Adipocyte (in vitro differentiated cells): ENCODE measurements at regions not wholly inside any gene's neighbourhood (a gene's known extent, or its start where the extent isn't known, plus 50 kb on each side); places are given as distances from the start of the nearest gene placed in this dataset.

ENCODE experiments used
- DNase-seq: peaks from one replicate; pipeline ENCODE4 v3.0.0-alpha.2; 2015; ENCODE audit warnings: low read depth
- H3K27me3 ChIP-seq: replicated peaks from 2 replicates; pipeline ENCODE4 v1.7.0; 2013; ENCODE audit warnings: mild to moderate bottlenecking, low read length, moderate library complexity; ENCODE audit not compliant: control insufficient read depth, insufficient read depth
- H3K36me3 ChIP-seq: 2 replicates; pipeline ENCODE4 v1.7.0; 2013; ENCODE audit warnings: low read length, mild to moderate bottlenecking, moderate library complexity; ENCODE audit not compliant: control insufficient read depth, insufficient read depth, severe bottlenecking
- H3K4me1 ChIP-seq: 2 replicates; pipeline ENCODE4 v1.7.0; 2013; ENCODE audit warnings: mild to moderate bottlenecking, low read length, moderate library complexity; ENCODE audit not compliant: control insufficient read depth, insufficient read depth
- H3K4me3 ChIP-seq: 2 replicates; pipeline ENCODE4 v1.7.0; 2013; ENCODE audit warnings: mild to moderate bottlenecking, low read length, moderate library complexity
- H3K9ac ChIP-seq: 2 replicates; pipeline ENCODE4 v1.7.0; 2013; ENCODE audit warnings: mild to moderate bottlenecking, low read length, moderate library complexity
- H3K9me3 ChIP-seq: 2 replicates; pipeline ENCODE4 v1.7.0; 2013; ENCODE audit warnings: mild to moderate bottlenecking, low read length, moderate library complexity; ENCODE audit not compliant: control insufficient read depth

DNA sequence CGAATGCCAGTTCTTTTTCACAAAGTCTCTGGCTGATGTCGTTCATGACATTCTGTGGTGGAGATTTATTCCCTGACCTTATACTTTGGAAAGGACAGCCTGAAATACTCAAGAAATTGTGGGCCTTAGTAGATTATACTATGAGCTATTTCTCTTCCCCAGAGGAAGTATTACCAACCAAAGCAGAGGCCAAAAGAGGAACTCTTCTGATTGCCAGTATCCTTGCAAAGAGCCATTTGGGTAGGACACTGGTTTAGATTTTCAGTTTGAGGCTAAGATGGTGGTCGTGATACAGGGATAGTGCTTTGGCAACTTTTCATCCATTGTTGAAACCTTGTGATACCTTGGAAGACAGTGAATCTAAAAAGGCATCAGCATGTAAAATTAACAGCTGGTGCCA, 327.3 kb downstream of the HACE1 start:
- peak overlapping the region; percentile 18 for H3K4me3 ChIP-seq
- peak overlapping the region; percentile 77 for H3K9ac ChIP-seq
- DNase-seq, result no peak
- H3K4me1 ChIP-seq, result peaks cover 64% of the 10 kb centered on the region
- no peaks in the 10 kb centered on the region for H3K36me3 ChIP-seq
- H3K27me3 ChIP-seq, result no peaks in the 10 kb centered on the region
- no peaks in the 10 kb centered on the region for H3K9me3 ChIP-seq

DNA sequence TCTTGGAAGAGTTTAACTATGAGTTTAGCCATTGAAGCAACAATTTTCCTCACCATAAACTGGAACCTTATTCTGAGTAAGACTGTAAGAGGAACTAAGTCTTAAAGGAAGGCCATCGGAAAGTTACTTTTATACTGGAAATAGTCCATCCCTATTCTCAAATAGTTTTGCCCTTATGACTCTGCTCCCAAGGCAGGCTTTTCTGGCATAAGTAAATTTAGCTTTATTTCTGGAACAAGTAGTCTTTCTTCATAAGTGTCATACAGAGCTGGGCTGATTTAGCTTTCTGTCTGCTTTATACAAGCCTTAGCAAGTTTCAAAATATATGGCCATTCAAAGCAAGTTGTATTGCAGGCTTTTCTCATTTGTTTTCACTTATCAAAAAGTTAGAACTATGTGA, 328.1 kb downstream of the HACE1 start:
- peak overlapping the region; percentile 18 for H3K4me3 ChIP-seq
- peaks cover 63% of the 10 kb centered on the region for H3K4me1 ChIP-seq
- no peaks in the 10 kb centered on the region for H3K9me3 ChIP-seq
- DNase-seq, result no peak
- no peaks in the 10 kb centered on the region for H3K36me3 ChIP-seq
- H3K27me3 ChIP-seq, result no peaks in the 10 kb centered on the region
- H3K9ac ChIP-seq, result peak overlapping the region; percentile 77

DNA sequence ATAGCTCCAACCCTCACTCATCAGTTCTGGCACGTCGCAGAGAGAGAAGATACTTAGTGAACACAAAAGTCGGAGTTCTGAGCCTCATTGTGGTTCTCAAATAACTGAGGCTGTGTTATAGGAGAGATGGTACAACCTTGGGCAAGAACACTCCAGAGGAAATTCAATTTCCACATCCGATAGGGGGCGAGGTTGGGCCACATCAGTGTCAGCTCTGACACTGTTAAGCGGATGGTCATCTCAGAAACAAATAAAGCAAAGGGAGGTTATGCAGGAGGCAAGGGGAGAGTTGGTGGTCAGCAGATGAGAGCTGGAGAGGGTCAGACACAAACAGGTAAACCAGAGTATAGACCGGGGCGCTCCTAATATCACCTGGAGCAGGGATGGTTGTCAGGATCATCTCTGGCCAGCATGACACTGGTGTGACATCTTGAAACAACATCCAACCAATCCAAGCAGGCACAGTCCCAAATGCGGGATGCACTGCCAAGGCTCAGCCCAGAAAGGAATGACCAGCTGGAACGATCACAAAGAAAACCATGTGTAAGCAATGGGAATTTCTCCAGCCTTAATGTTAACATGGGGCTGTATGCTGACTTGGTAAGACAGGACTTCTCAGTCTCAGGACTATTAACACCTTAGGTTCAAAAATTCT, 331.8 kb downstream of the HACE1 start:
- peak; percentile 44 for DNase-seq
- Histone ChIP-seq H3K9ac (peak overlapping the region; percentile 64), H3K36me3 (no peaks in the 10 kb centered on the region), H3K27me3 (no peaks in the 10 kb centered on the region), H3K4me3 (no peak overlapping the region), H3K4me1 (peaks cover 60% of the 10 kb centered on the region), H3K9me3 (no peaks in the 10 kb centered on the region)

DNA sequence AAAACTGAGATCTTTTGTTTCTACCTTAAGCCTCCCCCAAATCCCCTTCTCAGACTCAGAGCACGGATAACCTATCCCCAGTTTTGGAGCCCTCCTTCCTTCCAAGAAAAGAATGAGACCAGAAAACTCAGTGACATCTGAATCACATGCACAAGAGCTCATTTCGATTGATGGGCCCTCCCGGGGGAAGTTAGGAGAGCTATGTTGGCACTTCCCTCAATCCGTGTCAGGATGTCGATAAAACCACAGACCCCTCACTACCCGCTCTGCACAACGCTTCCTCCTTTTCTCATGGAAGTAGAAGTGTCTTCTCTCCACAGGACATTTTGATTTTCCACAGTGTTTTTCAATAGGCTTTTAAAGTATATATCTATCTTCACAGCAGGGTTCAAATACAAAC, 332.4 kb downstream of the HACE1 start:
- no peaks in the 10 kb centered on the region for H3K27me3 ChIP-seq
- H3K9me3 ChIP-seq, result no peaks in the 10 kb centered on the region
- DNase-seq, result no peak
- H3K9ac ChIP-seq, result peak overlapping the region; percentile 64
- peaks cover 55% of the 10 kb centered on the region for H3K4me1 ChIP-seq
- no peak overlapping the region for H3K4me3 ChIP-seq
- no peaks in the 10 kb centered on the region for H3K36me3 ChIP-seq

DNA sequence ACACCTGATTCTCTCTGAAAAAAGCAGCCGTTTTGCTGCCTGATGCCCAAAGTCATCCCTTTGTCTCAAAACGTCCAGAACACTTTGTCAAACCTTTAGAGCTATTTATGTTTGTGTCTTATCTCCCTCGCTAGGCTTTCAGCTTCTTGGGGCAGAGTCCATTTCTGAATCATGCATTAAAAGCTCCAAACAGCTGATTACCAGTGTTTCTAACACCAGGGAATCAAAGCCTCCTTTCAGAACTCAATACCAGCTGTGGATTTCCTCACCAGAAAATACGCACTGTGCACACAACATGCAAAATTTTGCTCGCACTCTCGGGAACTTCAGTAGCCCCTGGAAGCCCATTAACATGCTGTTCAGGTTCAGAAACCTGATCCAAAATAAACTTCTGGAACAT, 333.3 kb downstream of the HACE1 start:
- Histone ChIP-seq H3K4me1 (peaks cover 45% of the 10 kb centered on the region), H3K36me3 (no peaks in the 10 kb centered on the region), H3K27me3 (no peaks in the 10 kb centered on the region), H3K9me3 (no peaks in the 10 kb centered on the region), H3K4me3 (peak overlapping the region; percentile 21), H3K9ac (peak overlapping the region; percentile 64)
- no peak for DNase-seq

DNA sequence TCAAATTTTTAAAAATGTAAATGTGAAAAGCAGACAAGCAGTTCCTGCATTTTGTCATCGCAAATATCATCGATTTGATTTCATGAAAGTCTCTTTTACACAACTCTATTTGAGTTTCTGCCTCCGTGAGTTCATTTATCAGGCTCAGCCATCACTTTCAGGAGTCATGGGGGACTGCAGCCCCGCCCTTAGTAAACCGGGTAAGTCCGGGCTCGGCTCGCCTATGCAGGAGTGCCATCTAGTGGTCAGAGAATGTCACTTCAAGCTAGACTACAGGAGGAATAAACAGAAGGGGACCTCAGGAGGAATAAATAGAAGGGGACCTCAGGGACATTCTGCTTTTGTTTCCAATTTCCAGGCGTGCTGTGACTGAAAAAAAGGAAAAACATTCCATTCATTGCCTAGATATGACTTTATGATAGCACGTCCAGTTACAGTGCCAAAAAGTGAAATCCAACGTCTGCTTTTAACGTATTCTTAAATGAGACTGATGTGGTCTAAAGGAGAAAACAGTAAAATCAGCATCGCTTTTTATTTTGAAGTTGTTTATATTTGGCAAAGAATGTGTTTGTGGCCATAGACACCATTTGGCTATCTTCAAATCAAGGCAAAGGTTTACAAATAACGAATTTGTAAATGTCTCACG, 333.9 kb downstream of the HACE1 start:
- Histone ChIP-seq H3K27me3 (no peaks in the 10 kb centered on the region), H3K36me3 (no peaks in the 10 kb centered on the region), H3K4me3 (peak overlapping the region; percentile 61), H3K9ac (peak overlapping the region; percentile 64), H3K9me3 (no peaks in the 10 kb centered on the region), H3K4me1 (peaks cover 40% of the 10 kb centered on the region)
- peak; percentile 93 for DNase-seq

DNA sequence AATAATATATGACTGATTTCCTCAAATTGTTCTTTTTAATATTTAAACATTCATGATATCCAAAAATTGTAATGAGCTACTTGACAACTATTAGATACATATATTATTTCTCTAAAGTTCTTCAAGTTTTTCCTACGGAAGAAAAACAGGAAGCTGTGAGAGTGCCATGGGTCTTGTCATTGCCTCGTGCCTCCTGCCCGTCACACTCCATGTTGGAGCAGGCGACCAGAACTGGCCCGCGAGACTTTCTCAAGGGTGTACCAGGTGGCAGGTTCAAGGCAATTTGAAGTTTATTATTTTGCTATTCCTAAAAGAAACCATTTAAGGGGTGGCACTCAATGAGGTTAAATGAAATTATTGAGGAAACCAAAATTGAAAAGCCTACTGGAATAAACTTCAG, 337.2 kb downstream of the HACE1 start:
- no peak for DNase-seq
- Histone ChIP-seq H3K9ac (no peak overlapping the region), H3K9me3 (no peaks in the 10 kb centered on the region), H3K36me3 (no peaks in the 10 kb centered on the region), H3K4me3 (no peak overlapping the region), H3K4me1 (peaks cover 22% of the 10 kb centered on the region), H3K27me3 (no peaks in the 10 kb centered on the region)

DNA sequence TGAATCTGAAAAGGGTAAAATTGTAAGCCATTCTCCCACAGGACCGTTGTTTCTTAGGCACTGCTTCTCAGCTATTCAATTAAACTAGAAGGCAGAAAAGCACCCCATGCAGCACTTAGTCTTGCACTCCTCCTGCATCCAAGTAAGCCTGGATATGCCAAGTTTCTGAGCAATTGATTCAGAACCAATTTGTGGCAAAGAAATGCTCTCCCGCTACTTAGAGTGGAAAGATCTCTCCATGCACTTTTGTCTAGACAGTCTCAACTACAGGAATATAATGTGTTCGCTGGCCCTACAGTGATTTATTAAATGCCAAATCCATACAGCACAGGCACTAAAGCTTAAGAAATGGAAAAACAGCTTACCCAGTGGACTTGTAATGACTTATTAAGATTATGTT, 338.5 kb downstream of the HACE1 start:
- no peak overlapping the region for H3K9ac ChIP-seq
- H3K4me3 ChIP-seq, result no peak overlapping the region
- no peaks in the 10 kb centered on the region for H3K36me3 ChIP-seq
- H3K9me3 ChIP-seq, result no peaks in the 10 kb centered on the region
- H3K27me3 ChIP-seq, result no peaks in the 10 kb centered on the region
- no peak for DNase-seq
- peaks cover 9% of the 10 kb centered on the region for H3K4me1 ChIP-seq

DNA sequence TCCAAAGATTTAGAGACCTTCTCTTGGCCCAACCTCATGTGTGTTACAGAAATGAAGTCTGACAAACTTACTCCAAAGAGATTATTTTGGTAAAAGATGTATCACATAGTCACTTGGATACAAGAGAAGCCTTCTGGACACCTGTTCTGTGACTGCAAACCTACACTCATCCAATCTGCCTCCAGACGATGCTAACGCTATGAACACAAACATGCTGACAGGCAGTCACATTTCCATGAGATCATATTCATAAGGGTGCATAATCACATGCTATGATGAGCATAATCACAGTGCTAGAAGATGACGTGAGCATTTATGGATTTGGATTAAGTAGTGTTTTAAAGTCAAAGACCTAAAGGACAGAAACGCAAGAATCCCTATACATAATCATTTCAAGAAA, 340.2 kb downstream of the HACE1 start:
- Histone ChIP-seq H3K9ac (no peak overlapping the region), H3K36me3 (no peaks in the 10 kb centered on the region), H3K27me3 (no peaks in the 10 kb centered on the region), H3K9me3 (no peaks in the 10 kb centered on the region), H3K4me1 (no peaks in the 10 kb centered on the region), H3K4me3 (no peak overlapping the region)
- no peak for DNase-seq

DNA sequence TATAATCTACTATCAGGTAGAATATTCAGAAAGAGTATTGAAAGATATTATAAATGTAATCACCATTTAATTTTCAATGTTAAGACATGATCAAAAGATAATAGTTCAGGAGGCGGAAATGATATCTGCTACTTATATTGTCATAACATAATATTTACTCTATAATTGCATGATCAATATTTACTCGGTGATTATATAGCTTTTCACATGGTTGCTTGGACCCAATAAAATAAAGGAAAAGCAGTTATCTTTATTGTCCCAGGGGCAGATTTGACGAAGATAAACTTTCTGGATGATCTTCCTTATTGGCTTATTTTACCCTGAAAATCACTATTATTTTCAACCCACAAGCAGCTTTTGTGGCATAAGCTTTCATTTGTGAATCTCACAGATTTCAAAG, 350.4 kb downstream of the HACE1 start:
- H3K27me3 ChIP-seq, result no peaks in the 10 kb centered on the region
- no peak overlapping the region for H3K4me3 ChIP-seq
- H3K4me1 ChIP-seq, result no peaks in the 10 kb centered on the region
- H3K9me3 ChIP-seq, result no peaks in the 10 kb centered on the region
- H3K36me3 ChIP-seq, result no peaks in the 10 kb centered on the region
- no peak for DNase-seq
- H3K9ac ChIP-seq, result no peak overlapping the region

DNA sequence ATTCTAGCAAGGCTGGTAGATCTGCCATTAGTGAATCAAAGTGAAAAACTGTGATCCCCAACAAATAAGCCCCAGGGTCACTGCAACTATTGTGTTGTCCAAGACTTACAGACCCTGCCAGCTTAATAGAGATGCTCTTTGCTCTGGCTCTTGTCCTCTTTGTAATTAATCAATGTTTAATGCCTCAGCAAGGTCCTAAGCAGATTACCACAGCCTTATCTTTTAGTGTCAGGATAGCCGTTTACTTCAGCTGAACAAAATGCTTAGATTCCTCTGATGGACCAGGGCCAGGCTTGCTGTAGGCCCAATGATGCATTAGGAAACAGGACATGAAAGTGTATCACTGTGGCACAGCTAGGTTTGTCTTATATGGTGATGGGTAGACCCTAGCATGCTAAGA, 353.3 kb downstream of the HACE1 start:
- Histone ChIP-seq H3K36me3 (no peaks in the 10 kb centered on the region), H3K4me1 (no peaks in the 10 kb centered on the region), H3K27me3 (no peaks in the 10 kb centered on the region), H3K9me3 (no peaks in the 10 kb centered on the region), H3K9ac (no peak overlapping the region), H3K4me3 (no peak overlapping the region)
- no peak for DNase-seq

DNA sequence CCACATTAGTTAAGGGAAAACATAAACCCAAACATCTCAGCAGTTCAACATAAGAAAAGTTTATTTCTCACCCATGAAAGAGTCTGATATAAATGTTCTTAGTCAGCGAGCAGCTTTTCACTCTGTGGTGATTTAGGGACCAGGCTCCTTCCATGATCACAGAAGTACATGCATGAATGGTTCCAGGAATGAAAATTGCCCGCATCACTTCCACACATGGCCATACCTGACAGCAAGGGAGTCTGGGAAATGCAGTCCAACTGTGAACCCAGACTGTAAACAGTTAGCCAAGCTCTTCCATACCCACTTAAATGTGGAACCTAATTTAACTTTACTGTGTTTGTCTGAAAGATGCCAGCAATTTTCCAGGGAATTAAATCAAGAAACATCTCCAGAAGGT, 353.9 kb downstream of the HACE1 start:
- Histone ChIP-seq H3K4me3 (no peak overlapping the region), H3K27me3 (no peaks in the 10 kb centered on the region), H3K9ac (no peak overlapping the region), H3K36me3 (no peaks in the 10 kb centered on the region), H3K4me1 (no peaks in the 10 kb centered on the region), H3K9me3 (no peaks in the 10 kb centered on the region)
- no peak for DNase-seq
